Stomach (tissue), 8 donors: ENCODE measurements at regions not wholly inside any gene's neighbourhood (a gene's known extent, or its start where the extent isn't known, plus 50 kb on each side); places are given as distances from the start of the nearest gene placed in this dataset.
A peak's percentile ranks its signal among the peaks of the same experiment; 100 is the strongest.

Source experiments
- DNase-seq, 2 donors: peaks; one replicate each; pipeline versions ENCODE4 v3.0.0 to v3.0.0-alpha.2; 2013 to 2019
- H3K27ac ChIP-seq, 5 donors: fragments of 200-600 bp in 4 of 5; sonication (generic) in 4 of 5; one replicate each; pipeline ENCODE4 v1.5.1; 2013 to 2019; ENCODE audit warnings: mild to moderate bottlenecking in 1 of 5, moderate library complexity in 1 of 5
- H3K27me3 ChIP-seq, 3 donors: fragments of 200-600 bp; sonication (generic); one replicate each; pipeline ENCODE4 v1.5.1; 2017 to 2019; ENCODE audit warnings: mixed run types in 1 of 3
- H3K36me3 ChIP-seq, 4 donors: fragments of 200-600 bp; sonication (generic); 1 replicate in 3 of 4; 2 replicates in 1 of 4; pipeline ENCODE4 v1.5.1; 2016 to 2019
- H3K4me1 ChIP-seq, 4 donors: fragments of 200-600 bp; sonication (generic); one replicate each; pipeline ENCODE4 v1.5.1; 2016 to 2019
- H3K4me3 ChIP-seq, 4 donors: fragments of 200-600 bp; sonication (generic) in 3 of 4; one replicate each; pipeline ENCODE4 v1.5.1; 2016 to 2019; ENCODE audit warnings: mild to moderate bottlenecking in 1 of 4
- H3K9me3 ChIP-seq, 4 donors: fragments of 200-600 bp; sonication (generic); one replicate each; pipeline ENCODE4 v1.5.1; 2016 to 2019
- CTCF ChIP-seq, 7 experiments: fragments of 450-650 bp in 4 of 7; fragments of 200-600 bp in 3 of 7; sonication (generic) in 3 of 7; IDR thresholded peaks; one replicate each; pipeline ENCODE4 v1.5.1; 2016 to 2019; ENCODE audit warnings: antibody characterized with exemption in 7 of 7, control low read depth in 2 of 7, mild to moderate bottlenecking in 1 of 7
- EP300 ChIP-seq: sonication (generic); formaldehyde crosslinking; IDR thresholded peaks from one replicate; pipeline ENCODE4 v1.6.1; 2017; ENCODE audit warnings: antibody characterized with exemption
- POLR2A ChIP-seq, 4 donors: fragments of 450-650 bp; IDR thresholded peaks; one replicate each; pipeline ENCODE4 v1.6.1; 2016; ENCODE audit warnings: antibody characterized with exemption in 4 of 4, control low read depth in 2 of 4, mild to moderate bottlenecking in 1 of 4, moderate library complexity in 1 of 4
- POLR2AphosphoS5 ChIP-seq, 3 donors: sonication (generic); formaldehyde crosslinking; IDR thresholded peaks; one replicate each; pipeline ENCODE4 v1.6.1; 2016; ENCODE audit warnings: antibody characterized with exemption in 3 of 3
- WGBS, 5 donors: extraction: QIAGEN DNeasy Blood & Tissue Kit in 3 of 5; methylation state at CpG; one replicate each; pipeline versions ENCODE4 v1.1.5 to v1.1.7; 2013 to 2018; 5-methylcytosine and 5-hydroxymethylcytosine counted together
- intact Hi-C: fragments of 100-400 bp; cut with DNase I; formaldehyde crosslinking; loops from one replicate; pipeline ENCODE4 v1.15.1; 2023; ENCODE audit warnings: low total_unique reads
- donor health status: healthy with polysubstance abuse.
- donor health status: Bipolar disorder and iron deficiency.
- donor health status: healthy.

- WGBS, 5 donors, result 87 to 96% (median 94%) methylated on average over 8 of the region's 8 CpGs
- Histone ChIP-seq H3K36me3 (no peaks in the 10 kb centered on the region), H3K4me3 (no peak overlapping the region), H3K4me1 (no peaks in the 10 kb centered on the region), H3K27me3 (no peaks in the 10 kb centered on the region), H3K9me3 (no peaks in the 10 kb centered on the region), H3K27ac (no peak overlapping the region)
- TF ChIP-seq POLR2A (IDR thresholded peaks at IDR 0.05), result no peak
- no peak for TF ChIP-seq EP300
- no peak for TF ChIP-seq CTCF (IDR thresholded peaks at IDR 0.05)
- no peak for TF ChIP-seq POLR2AphosphoS5 (IDR thresholded peaks at IDR 0.05)
- DNase-seq, result peak in 1 of 2 donors; percentile 28
- intact Hi-C loops, result no loop called here
These were observed 198.3 kb downstream of the CHIC2 start for GRCh38 chr4:53866055-53866454.

GRCh38 chr4:53865054-53865453 is 199.4 kb downstream of the CHIC2 start:
- H3K27ac ChIP-seq, result no peak overlapping the region
- no peaks in the 10 kb centered on the region for H3K9me3 ChIP-seq
- no peak overlapping the region for H3K4me3 ChIP-seq
- H3K36me3 ChIP-seq, result no peaks in the 10 kb centered on the region
- WGBS, 5 donors, result 79 to 89% (median 83%) methylated on average over 5 of the region's 5 CpGs
- intact Hi-C loops, result no loop called here
- no peaks in the 10 kb centered on the region for H3K27me3 ChIP-seq
- no peaks in the 10 kb centered on the region for H3K4me1 ChIP-seq
- TF ChIP-seq POLR2A (IDR thresholded peaks at IDR 0.05) (no peak), CTCF (IDR thresholded peaks at IDR 0.05) (no peak), EP300 (no peak), POLR2AphosphoS5 (IDR thresholded peaks at IDR 0.05) (no peak)
- no peak for DNase-seq

- Histone ChIP-seq H3K27me3 (no peaks in the 10 kb centered on the region), H3K9me3 (no peaks in the 10 kb centered on the region), H3K4me1 (no peaks in the 10 kb centered on the region), H3K27ac (peak overlapping the region in 1 of 5 donors; percentile 28), H3K4me3 (no peak overlapping the region), H3K36me3 (no peaks in the 10 kb centered on the region)
- TF ChIP-seq POLR2AphosphoS5 (IDR thresholded peaks at IDR 0.05), result no peak
- no peak for TF ChIP-seq CTCF (IDR thresholded peaks at IDR 0.05)
- no peak for TF ChIP-seq POLR2A (IDR thresholded peaks at IDR 0.05)
- no peak for TF ChIP-seq EP300
- intact Hi-C loops, result no loop called here
- peak in 1 of 2 donors; percentile 49 for DNase-seq
- WGBS, 5 donors, result 42 to 54% (median 49%) methylated on average over 4 of the region's 4 CpGs
These were observed 200.6 kb downstream of the CHIC2 start for GRCh38 chr4:53863736-53864365.

- 56 to 71% (median 61%) methylated on average over 3 of the region's 3 CpGs for WGBS, 5 donors
- DNase-seq, result peak in 1 of 2 donors; percentile 83
These were observed 201.2 kb downstream of the CHIC2 start for GRCh38 chr4:53863158-53863557.

More at GRCh38 chr4:53863158-53863557, 201.2 kb downstream of the CHIC2 start:
- no peak for TF ChIP-seq POLR2AphosphoS5 (IDR thresholded peaks at IDR 0.05)
- TF ChIP-seq POLR2A (IDR thresholded peaks at IDR 0.05), result no peak
- no peak for TF ChIP-seq CTCF (IDR thresholded peaks at IDR 0.05)
- no peak for TF ChIP-seq EP300
- H3K4me1 ChIP-seq, result no peaks in the 10 kb centered on the region
- H3K36me3 ChIP-seq, result no peaks in the 10 kb centered on the region
- peak overlapping the region in 2 of 5 donors; percentile 5 to 28 for H3K27ac ChIP-seq
- intact Hi-C loops, result no loop called here
- no peaks in the 10 kb centered on the region for H3K27me3 ChIP-seq
- H3K4me3 ChIP-seq, result no peak overlapping the region
- no peaks in the 10 kb centered on the region for H3K9me3 ChIP-seq
